GM10266 (cell line): ENCODE measurements at regions not wholly inside any gene's neighbourhood (a gene's known extent, or its start where the extent isn't known, plus 50 kb on each side); places are given as distances from the start of the nearest gene placed in this dataset.

Experiments used
- DNase-seq: peaks from one replicate; pipeline ENCODE4 v3.0.0; 2012; ENCODE audit errors: extremely low spot score
- TF ChIP-seq, protein P1 (sequence below): IDR thresholded peaks from 2 replicates; pipeline ENCODE4 v1.5.1; 2012; ENCODE audit warnings: mild to moderate bottlenecking, low read depth; ENCODE audit not compliant: control insufficient read depth, insufficient read depth; ENCODE audit errors: missing control alignments

DNA sequence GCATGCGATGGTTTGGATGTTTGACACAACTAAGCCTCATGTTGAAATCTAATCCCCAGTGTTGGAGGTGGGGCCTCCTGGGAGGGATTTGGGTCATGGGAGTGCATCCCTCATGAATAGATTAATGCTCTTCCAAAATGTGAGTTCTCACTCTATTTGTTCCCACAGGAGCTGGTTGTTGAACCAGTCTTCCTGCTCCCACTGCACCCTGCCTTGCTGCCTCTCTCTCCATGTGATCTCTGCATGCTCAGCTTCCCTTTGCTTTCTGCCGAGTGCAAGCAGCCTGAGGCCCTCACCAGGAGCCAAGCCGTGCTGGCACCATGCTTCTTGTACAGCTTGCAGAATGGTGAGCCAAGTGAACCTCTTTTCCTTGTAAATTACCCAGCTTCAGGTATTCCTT is 206.8 kb downstream of the VAPA start:
- no peak for DNase-seq
- TF ChIP-seq, protein P1, sequence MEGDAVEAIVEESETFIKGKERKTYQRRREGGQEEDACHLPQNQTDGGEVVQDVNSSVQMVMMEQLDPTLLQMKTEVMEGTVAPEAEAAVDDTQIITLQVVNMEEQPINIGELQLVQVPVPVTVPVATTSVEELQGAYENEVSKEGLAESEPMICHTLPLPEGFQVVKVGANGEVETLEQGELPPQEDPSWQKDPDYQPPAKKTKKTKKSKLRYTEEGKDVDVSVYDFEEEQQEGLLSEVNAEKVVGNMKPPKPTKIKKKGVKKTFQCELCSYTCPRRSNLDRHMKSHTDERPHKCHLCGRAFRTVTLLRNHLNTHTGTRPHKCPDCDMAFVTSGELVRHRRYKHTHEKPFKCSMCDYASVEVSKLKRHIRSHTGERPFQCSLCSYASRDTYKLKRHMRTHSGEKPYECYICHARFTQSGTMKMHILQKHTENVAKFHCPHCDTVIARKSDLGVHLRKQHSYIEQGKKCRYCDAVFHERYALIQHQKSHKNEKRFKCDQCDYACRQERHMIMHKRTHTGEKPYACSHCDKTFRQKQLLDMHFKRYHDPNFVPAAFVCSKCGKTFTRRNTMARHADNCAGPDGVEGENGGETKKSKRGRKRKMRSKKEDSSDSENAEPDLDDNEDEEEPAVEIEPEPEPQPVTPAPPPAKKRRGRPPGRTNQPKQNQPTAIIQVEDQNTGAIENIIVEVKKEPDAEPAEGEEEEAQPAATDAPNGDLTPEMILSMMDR: no peak

DNA sequence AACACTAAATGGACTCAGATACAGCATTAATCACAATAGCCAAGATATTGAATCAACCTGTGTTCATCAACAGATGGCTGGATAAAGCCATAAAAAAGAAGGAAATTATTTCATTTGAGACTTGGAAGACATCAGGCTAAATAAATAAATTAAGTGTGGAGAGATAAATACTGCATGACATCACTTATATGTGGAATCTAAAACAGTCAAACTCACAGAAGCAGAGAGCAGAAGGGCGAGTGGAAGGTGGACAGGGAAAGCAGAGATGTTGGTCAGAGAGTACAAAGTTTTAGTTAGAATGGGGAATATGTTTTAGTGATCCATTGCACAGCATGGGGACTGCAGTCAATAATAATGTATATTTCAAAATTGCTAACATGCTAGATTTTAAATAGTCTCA is 207.2 kb downstream of the VAPA start:
- TF ChIP-seq, protein P1: no peak
- no peak for DNase-seq

DNA sequence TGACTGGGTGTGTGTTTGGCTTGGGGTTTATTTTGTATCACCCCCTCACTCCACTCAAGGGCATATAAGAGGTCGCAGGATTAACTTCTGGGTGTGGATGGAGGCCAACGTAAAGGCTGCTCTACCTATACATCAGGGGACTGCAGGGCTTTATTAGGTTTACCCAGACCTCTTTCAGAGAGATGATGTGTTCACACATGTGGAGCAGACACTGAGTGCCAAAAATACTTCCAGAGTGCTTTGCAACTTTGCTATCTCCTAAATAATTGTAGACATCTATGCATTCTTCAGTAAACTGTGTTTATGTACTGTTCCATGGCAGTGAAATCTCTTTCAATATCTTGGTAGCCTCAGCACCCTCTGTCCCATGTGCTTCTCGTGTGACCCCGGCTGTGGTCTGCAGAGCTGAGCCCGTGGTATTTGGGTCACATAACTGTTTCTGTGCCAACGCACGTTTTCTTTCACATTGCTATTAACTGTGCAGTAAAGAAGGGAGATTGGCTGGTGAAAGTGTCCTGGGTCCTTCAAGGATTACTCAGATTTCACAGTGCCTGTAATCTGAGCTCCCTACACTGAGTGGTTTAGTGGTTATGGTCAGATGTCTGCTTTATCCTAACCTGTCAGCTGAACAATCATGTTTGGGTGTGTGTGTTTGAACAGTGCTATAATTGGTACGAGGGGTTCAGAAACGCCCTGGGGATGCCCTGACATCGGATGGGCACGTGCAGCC is 208.1 kb downstream of the VAPA start:
- no peak for DNase-seq

DNA sequence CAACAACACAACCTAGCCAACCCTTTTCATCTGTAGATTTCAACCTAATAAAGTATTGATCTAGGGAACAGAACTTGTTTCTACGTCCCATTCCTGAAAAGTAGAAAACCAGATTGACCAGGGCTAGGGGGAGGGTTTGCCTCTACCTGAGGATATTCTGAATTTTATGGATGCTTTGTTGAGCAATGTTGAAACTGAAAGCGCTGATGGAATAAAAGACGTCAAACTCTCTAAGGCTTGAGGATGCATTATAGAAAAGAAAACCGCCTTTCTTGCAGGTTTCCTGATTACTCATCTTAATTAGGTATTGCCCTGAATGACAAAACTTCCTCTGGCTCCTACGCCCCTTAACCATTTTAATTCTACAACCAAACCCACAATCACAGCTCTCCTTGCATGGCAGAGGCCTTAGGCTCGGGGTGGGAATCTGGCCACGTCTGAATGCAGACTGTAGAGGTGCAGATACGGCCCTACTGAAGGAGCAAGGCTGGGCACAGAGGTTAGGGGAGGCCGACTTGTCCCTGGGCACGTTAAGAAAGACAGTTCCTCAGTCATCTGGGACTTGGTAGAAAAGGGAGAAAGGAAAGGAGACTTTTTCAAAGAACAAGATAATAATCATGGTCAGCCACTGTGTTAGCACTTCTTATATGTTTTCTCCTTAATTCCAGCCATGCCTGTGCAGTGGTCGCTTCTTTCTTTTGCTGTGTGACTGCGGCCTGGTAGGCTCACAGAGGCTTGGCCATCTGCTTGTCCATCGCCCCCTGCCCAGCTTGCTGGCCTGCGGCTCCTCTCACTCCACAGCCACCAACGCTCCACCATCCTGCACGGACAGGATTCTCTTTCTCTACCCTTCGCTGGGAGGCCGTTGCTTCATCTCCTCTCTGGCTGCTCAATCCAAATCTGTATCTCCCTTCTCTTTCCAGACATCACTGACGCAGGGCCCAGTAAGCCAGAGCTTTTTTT is 209.5 kb downstream of the VAPA start:
- no peak for DNase-seq
- TF ChIP-seq, protein P1: no peak

More for the DNA sequence above, 208.1 kb downstream of the VAPA start:
- TF ChIP-seq, protein P1: no peak

DNA sequence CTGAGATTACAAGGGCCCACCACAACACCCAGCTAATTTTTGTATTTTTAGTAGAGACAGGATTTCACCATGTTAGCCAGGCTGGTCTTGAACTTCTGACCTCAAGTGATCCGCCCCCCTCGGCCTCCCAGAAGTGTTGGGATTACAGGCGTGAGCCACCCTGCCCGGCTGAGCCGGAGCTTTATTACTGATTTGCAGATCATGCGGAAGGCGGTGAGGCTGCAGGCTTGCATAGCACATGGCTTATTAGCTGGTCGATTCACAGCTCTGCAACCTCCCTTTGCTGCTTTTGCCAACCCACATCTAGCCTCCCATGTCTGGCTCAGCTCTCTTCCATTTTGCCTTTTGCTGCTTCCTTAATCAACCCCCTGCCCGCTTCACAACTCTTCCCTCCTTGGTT is 210.3 kb downstream of the VAPA start:
- TF ChIP-seq, protein P1: no peak
- no peak for DNase-seq

DNA sequence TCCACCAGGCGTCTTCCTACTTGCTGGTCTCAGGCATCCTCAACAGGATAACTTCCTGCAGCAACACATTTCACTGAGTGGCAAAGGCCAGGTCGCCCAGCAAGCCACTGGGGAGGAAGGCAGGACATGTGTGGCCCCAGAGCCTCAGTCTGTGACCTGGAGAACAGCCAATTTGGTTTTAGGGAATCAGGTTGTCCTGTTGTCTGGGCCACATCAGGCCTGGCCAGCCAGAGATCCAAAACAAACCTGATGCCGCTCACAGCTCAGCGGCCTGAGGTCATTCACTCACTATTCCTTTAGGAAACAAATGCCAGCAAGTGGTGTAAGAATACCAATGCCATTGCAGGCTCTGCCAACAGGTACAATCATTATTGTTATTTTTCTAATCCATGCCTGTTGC is 210.7 kb downstream of the VAPA start:
- no peak for DNase-seq

More for the DNA sequence above, 210.7 kb downstream of the VAPA start:
- TF ChIP-seq, protein P1: no peak
